ENCODE measurements at regions not wholly inside any gene's neighbourhood (a gene's known extent, or its start where the extent isn't known, plus 50 kb on each side); places are given as distances from the start of the nearest gene placed in this dataset.

DNA sequence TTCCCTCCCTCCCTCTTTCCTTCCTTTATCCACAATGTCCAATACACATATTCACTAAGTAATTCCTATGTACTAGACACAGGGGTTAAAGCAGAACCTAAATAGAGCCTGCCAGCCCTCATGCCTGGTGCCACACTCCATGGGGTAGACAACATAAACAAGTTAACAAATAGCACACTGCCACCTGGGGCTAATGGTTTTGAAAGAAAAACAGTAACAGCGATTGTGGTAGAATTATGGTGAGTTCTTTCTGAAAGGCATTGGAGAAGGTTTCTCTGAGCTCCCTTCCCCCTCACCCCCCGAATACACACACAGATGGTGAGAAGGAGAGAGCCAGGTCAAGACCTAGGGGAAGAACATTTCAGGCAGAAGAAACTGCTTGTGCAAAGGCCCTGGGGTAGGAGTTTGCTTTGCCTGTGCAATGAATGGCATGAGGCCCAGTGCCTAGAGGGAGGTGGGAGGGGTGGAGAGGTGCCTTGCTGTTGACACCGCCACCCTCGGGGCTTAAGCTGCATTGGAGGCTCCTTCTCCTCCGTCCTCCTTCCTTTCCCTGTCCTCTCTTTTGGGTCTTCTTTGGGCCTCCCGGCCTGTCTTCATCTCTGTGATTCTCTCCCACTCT is 502.4 kb upstream of the SULF2 start:
- H3K27me3 ChIP-seq (ENCODE audit: control insufficient read depth, insufficient read depth, low read length, poor library complexity, severe bottlenecking) = peaks cover 12% of the 10 kb centered on the region
- no peak overlapping the region for H3K4me3 ChIP-seq (ENCODE audit: insufficient read depth, low read depth, low read length)
- no peaks in the 10 kb centered on the region for H3K9me3 ChIP-seq (ENCODE audit: control insufficient read depth, low read length)
- H3K27ac ChIP-seq (ENCODE audit: insufficient read depth, low read depth, low read length, poor library complexity, severe bottlenecking) = no peak overlapping the region
- no peaks in the 10 kb centered on the region for H3K36me3 ChIP-seq (ENCODE audit: control insufficient read depth, insufficient read depth, low read length)
- WGBS, 2 experiments = 88 to 94% methylated on average over 5 to 6 of the region's 6 CpGs
- peaks cover 18% of the 10 kb centered on the region for H3K4me1 ChIP-seq (ENCODE audit: control insufficient read depth, insufficient read depth, low read length)

DNA sequence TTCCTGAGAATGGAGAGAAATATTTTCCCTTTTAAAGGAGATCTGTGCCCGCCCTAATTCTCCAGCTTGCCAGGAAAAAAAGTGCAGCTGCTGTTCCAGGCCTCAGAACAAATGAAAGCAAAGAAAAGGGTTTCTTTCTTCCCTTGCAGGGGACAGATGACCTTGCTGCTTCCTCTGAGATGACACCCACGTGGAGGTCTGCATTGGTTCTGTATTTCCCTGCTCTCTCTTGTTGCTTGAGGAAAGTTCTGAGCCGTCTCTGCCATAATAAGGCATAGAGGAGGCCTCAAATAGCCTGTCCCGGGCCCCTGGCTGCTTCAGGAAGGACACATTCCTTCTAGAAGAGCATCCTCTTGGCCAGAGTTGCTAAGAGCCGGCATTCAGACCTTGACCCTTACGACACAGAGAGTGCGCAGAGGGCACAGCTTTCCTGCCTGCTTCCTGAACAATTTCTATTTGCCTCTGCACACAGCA is 501.8 kb upstream of the SULF2 start:
- no peaks in the 10 kb centered on the region for H3K36me3 ChIP-seq (ENCODE audit: control insufficient read depth, insufficient read depth, low read length)
- H3K4me1 ChIP-seq (ENCODE audit: control insufficient read depth, insufficient read depth, low read length) = peaks cover 13% of the 10 kb centered on the region
- H3K9me3 ChIP-seq (ENCODE audit: control insufficient read depth, low read length) = no peaks in the 10 kb centered on the region
- 70 to 73% methylated on average over 7 of the region's 7 CpGs for WGBS, 2 experiments
- no peak overlapping the region for H3K4me3 ChIP-seq (ENCODE audit: insufficient read depth, low read depth, low read length)
- H3K27ac ChIP-seq (ENCODE audit: insufficient read depth, low read depth, low read length, poor library complexity, severe bottlenecking) = no peak overlapping the region
- peaks cover 12% of the 10 kb centered on the region for H3K27me3 ChIP-seq (ENCODE audit: control insufficient read depth, insufficient read depth, low read length, poor library complexity, severe bottlenecking)

DNA sequence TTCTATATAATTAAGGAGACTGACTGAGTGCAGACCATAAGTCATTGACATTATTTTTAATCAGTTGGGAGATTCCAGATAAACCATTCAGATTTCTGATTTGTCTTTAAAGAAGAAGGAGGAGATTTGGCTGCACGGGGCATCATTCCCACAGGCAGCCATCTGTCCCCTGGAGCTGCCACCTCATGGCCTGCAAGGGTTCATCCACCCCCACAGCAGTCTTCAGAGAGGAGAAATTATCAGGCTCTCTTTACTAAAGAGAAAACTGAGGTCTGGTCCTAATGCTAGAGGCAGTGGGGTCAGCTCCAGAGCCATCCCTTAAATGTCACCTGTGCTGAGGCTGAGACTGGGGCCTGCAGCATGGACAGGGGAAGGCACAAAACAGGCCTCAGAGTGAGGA is 501.3 kb upstream of the SULF2 start:
- Histone ChIP-seq H3K27me3 (ENCODE audit: control insufficient read depth, insufficient read depth, low read length, poor library complexity, severe bottlenecking) (peaks cover 12% of the 10 kb centered on the region), H3K36me3 (ENCODE audit: control insufficient read depth, insufficient read depth, low read length) (no peaks in the 10 kb centered on the region), H3K9me3 (ENCODE audit: control insufficient read depth, low read length) (no peaks in the 10 kb centered on the region), H3K27ac (ENCODE audit: insufficient read depth, low read depth, low read length, poor library complexity, severe bottlenecking) (no peak overlapping the region), H3K4me1 (ENCODE audit: control insufficient read depth, insufficient read depth, low read length) (peaks cover 8% of the 10 kb centered on the region), H3K4me3 (ENCODE audit: insufficient read depth, low read depth, low read length) (no peak overlapping the region)
- WGBS, 2 experiments = 78 to 90% methylated on average over 1 of the region's 1 CpG

DNA sequence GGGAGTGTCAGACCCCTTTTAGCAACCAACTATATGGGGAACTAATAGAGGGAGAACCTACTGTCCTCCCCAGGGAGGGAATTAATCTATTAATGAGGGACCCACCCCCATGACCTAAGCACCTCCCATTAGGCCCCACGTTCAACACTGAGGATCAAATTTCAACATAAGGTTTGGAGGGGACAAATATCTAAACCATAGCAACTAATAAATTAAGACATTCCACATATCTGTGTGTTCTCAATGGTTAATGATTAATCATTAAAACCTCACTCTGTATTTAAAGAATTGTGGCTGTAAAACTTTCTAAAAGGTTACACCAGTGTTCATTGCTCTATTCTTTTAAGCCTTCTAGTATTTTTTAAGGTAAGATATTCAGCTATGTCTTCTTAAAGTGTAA is 500.4 kb upstream of the SULF2 start:
- H3K4me1 ChIP-seq (ENCODE audit: control insufficient read depth, insufficient read depth, low read length) = peaks cover 3% of the 10 kb centered on the region
- no peak overlapping the region for H3K4me3 ChIP-seq (ENCODE audit: insufficient read depth, low read depth, low read length)
- no peaks in the 10 kb centered on the region for H3K36me3 ChIP-seq (ENCODE audit: control insufficient read depth, insufficient read depth, low read length)
- H3K27me3 ChIP-seq (ENCODE audit: control insufficient read depth, insufficient read depth, low read length, poor library complexity, severe bottlenecking) = peaks cover 5% of the 10 kb centered on the region
- no peaks in the 10 kb centered on the region for H3K9me3 ChIP-seq (ENCODE audit: control insufficient read depth, low read length)
- no peak overlapping the region for H3K27ac ChIP-seq (ENCODE audit: insufficient read depth, low read depth, low read length, poor library complexity, severe bottlenecking)
- 40 to 50% methylated on average over 1 of the region's 1 CpG for WGBS, 2 experiments

DNA sequence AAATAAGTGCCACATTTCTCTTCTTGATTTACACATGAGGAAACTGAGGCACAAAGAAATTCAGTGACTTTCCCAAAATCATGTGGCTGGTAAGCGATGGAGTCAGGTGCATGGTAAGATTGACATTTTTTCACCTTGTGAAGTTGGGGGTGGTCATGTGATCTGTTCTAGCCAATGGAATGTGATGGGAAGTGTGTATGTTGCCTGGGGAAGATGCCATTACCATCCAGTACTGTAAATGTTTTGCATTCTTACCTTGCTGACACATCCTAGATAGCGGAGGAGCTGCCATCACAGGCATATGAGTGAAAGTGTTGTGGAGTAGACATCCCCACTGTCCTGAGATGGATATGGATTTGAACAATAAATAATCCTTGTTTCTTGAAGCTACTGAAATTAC is 499.6 kb upstream of the SULF2 start:
- Histone ChIP-seq H3K27ac (ENCODE audit: insufficient read depth, low read depth, low read length, poor library complexity, severe bottlenecking) (no peak overlapping the region), H3K27me3 (ENCODE audit: control insufficient read depth, insufficient read depth, low read length, poor library complexity, severe bottlenecking) (peaks cover under 1% of the 10 kb centered on the region), H3K9me3 (ENCODE audit: control insufficient read depth, low read length) (no peaks in the 10 kb centered on the region), H3K4me3 (ENCODE audit: insufficient read depth, low read depth, low read length) (no peak overlapping the region), H3K4me1 (ENCODE audit: control insufficient read depth, insufficient read depth, low read length) (peaks cover 3% of the 10 kb centered on the region), H3K36me3 (ENCODE audit: control insufficient read depth, insufficient read depth, low read length) (no peaks in the 10 kb centered on the region)
- WGBS, 2 experiments = 93% methylated on average over 2 of the region's 2 CpGs

DNA sequence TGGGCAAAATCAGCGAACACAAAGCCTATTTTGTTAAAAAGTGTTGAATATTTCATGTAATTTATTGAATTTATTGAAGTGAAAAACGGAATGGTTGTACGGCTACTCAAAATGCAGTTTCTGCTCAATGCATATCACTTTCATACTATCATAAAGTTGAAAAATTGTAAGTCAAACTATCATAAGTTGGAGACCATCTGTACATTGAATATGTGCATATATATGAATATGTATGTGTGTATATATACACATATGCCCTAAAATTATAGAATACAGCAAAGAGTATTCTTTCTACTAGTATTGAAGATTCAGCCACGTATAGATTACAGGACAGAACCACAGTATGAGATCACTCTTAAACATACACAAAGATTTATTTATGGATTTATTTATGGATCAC is 499.0 kb upstream of the SULF2 start:
- Histone ChIP-seq H3K36me3 (ENCODE audit: control insufficient read depth, insufficient read depth, low read length) (no peaks in the 10 kb centered on the region), H3K27me3 (ENCODE audit: control insufficient read depth, insufficient read depth, low read length, poor library complexity, severe bottlenecking) (no peaks in the 10 kb centered on the region), H3K27ac (ENCODE audit: insufficient read depth, low read depth, low read length, poor library complexity, severe bottlenecking) (no peak overlapping the region), H3K4me3 (ENCODE audit: insufficient read depth, low read depth, low read length) (no peak overlapping the region), H3K4me1 (ENCODE audit: control insufficient read depth, insufficient read depth, low read length) (peaks cover 3% of the 10 kb centered on the region), H3K9me3 (ENCODE audit: control insufficient read depth, low read length) (no peaks in the 10 kb centered on the region)
- 92 to 95% methylated on average over 2 to 3 of the region's 4 CpGs for WGBS, 2 experiments

DNA sequence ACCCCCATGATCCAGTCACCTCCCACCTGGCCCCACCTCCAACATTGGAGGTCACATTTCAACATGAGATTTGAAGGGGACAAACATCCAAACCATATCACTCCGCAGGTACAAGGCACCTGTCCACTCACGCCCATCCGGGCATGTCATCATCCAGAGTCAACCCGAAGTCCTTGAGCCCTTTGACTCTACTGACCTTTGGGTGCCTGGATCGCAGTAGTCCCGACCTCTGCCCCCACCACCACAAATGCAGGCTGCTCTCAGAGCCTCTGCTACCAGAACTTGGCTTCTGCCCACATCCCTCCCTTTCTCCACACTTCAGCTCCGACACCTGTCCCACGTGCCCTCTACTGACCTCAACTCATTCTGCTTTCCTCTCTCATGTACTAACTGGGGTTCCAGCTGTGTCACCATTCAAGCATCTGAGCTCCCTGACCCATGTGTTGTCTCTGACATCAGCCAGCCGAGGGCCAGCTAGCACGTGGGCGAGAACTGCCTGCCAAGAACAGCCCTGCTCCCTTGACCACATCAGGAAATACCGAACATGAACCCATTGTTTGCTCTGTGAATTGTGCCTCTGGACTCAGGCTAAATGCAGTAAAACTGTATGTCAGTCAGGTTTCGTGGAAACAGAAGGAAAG is 498.3 kb upstream of the SULF2 start:
- no peaks in the 10 kb centered on the region for H3K27me3 ChIP-seq (ENCODE audit: control insufficient read depth, insufficient read depth, low read length, poor library complexity, severe bottlenecking)
- 89 to 92% methylated on average over 13 of the region's 13 CpGs for WGBS, 2 experiments
- H3K36me3 ChIP-seq (ENCODE audit: control insufficient read depth, insufficient read depth, low read length) = no peaks in the 10 kb centered on the region
- no peak overlapping the region for H3K27ac ChIP-seq (ENCODE audit: insufficient read depth, low read depth, low read length, poor library complexity, severe bottlenecking)
- H3K4me1 ChIP-seq (ENCODE audit: control insufficient read depth, insufficient read depth, low read length) = peaks cover 3% of the 10 kb centered on the region
- H3K4me3 ChIP-seq (ENCODE audit: insufficient read depth, low read depth, low read length) = no peak overlapping the region
- no peaks in the 10 kb centered on the region for H3K9me3 ChIP-seq (ENCODE audit: control insufficient read depth, low read length)

DNA sequence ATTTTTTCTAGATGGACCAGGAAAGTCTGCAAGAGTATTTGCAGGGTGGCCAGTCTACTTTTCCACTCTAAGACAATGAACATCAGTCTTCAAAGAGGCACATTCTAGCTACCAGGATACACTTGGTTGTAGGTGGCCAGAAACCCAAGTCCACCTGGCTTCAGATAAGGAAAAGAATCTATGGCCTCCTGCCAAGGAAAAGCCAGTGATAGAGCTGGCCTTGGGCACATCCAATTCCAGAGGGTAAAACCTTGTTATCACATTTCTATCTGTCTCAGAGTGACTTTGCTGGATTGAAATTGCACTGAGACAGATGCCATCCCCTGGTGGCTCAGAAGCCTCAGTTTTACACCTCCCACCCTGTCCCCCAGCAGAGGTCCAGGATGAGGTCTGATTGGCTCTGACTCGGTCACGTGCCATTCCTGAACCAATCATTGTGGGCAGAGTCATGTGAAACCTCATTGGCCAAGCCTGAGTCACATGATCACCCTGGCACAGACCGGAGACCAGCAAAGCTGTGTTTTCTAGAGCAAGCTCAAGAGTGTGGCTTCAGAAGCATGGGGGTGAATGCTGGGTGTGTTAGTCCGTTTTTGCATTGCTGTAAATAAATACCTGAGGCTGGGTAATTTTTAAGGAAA is 497.4 kb upstream of the SULF2 start:
- WGBS, 2 experiments = 97 to 98% methylated on average over 4 of the region's 4 CpGs
- Histone ChIP-seq H3K4me3 (ENCODE audit: insufficient read depth, low read depth, low read length) (no peak overlapping the region), H3K27me3 (ENCODE audit: control insufficient read depth, insufficient read depth, low read length, poor library complexity, severe bottlenecking) (no peaks in the 10 kb centered on the region), H3K36me3 (ENCODE audit: control insufficient read depth, insufficient read depth, low read length) (no peaks in the 10 kb centered on the region), H3K9me3 (ENCODE audit: control insufficient read depth, low read length) (no peaks in the 10 kb centered on the region), H3K27ac (ENCODE audit: insufficient read depth, low read depth, low read length, poor library complexity, severe bottlenecking) (no peak overlapping the region), H3K4me1 (ENCODE audit: control insufficient read depth, insufficient read depth, low read length) (peaks cover 3% of the 10 kb centered on the region)

DNA sequence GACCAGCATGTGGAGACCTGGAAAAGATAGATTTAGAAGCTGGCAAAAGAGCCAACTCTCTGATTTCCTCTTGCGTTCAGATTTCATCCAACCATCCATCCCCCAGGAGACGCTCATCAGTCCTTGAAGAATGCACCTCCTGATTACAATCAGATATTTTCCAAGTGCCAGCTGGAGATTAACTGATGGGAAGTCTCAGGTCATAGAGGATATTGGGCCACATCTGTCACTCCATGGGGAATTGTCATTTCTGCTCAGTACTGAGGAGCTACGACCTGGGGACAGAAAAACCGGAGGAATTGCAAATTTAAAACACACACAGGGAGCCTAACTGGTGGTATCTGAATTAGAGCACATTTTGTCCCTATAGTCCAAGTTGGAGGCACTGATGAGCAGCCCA is 496.2 kb upstream of the SULF2 start:
- Histone ChIP-seq H3K4me3 (ENCODE audit: insufficient read depth, low read depth, low read length) (no peak overlapping the region), H3K27me3 (ENCODE audit: control insufficient read depth, insufficient read depth, low read length, poor library complexity, severe bottlenecking) (no peaks in the 10 kb centered on the region), H3K9me3 (ENCODE audit: control insufficient read depth, low read length) (no peaks in the 10 kb centered on the region), H3K27ac (ENCODE audit: insufficient read depth, low read depth, low read length, poor library complexity, severe bottlenecking) (no peak overlapping the region), H3K4me1 (ENCODE audit: control insufficient read depth, insufficient read depth, low read length) (peaks cover 9% of the 10 kb centered on the region), H3K36me3 (ENCODE audit: control insufficient read depth, insufficient read depth, low read length) (no peaks in the 10 kb centered on the region)
- WGBS, 2 experiments = 89 to 90% methylated on average over 4 of the region's 4 CpGs

DNA sequence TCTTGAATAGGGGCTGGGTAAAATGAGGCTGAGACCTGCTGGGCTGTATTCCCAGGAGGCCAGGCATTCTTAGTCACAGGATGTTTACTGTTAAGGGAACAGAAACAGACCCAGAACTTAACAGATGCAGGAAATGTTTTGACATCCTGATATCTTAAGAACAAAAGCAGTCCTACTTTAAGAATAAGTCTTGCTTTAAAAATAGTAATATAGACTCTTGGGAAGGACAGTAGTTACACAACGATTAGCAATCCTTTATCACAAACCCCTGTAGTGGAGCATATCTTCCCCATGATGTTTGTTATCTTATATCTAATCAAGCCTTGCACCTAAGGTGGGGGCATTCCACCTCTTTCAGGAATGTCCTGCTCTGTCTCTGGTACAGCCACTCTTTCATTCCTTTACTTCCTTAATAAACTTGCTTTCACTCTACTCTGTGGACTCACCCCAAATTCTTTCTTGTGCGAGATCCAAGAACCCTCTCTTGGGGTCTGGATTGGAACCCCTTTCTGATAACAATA is 493.7 kb upstream of the SULF2 start:
- Histone ChIP-seq H3K4me3 (ENCODE audit: insufficient read depth, low read depth, low read length) (no peak overlapping the region), H3K4me1 (ENCODE audit: control insufficient read depth, insufficient read depth, low read length) (peaks cover 27% of the 10 kb centered on the region), H3K36me3 (ENCODE audit: control insufficient read depth, insufficient read depth, low read length) (no peaks in the 10 kb centered on the region), H3K27ac (ENCODE audit: insufficient read depth, low read depth, low read length, poor library complexity, severe bottlenecking) (no peak overlapping the region), H3K27me3 (ENCODE audit: control insufficient read depth, insufficient read depth, low read length, poor library complexity, severe bottlenecking) (no peaks in the 10 kb centered on the region), H3K9me3 (ENCODE audit: control insufficient read depth, low read length) (no peaks in the 10 kb centered on the region)
- 85 to 90% methylated on average over 2 of the region's 2 CpGs for WGBS, 2 experiments
